Lower lobe of right lung (tissue), 2 donors: ENCODE measurements at regions not wholly inside any gene's neighbourhood (a gene's known extent, or its start where the extent isn't known, plus 50 kb on each side); places are given as distances from the start of the nearest gene placed in this dataset.

ENCODE experiments used
- ATAC-seq, 2 donors: fragments of 200-7000 bp; cut with Tn5 transposase; one replicate each; pipeline ENCODE4 v1.9.1; 2020 to 2022; ENCODE audit warnings: mild to moderate bottlenecking in 2 of 2, moderate library complexity in 2 of 2
- DNase-seq: peaks from one replicate; pipeline ENCODE4 v3.0.0-alpha.2; 2020
- H3K27ac ChIP-seq: fragments of 200-600 bp; one replicate; pipeline ENCODE4 v1.8.0; 2022
- H3K27me3 ChIP-seq: fragments of 200-600 bp; one replicate; pipeline ENCODE4 v1.8.0; 2022; ENCODE audit warnings: low read depth
- H3K36me3 ChIP-seq: fragments of 200-600 bp; one replicate; pipeline ENCODE4 v1.8.0; 2022; ENCODE audit warnings: mild to moderate bottlenecking
- H3K4me1 ChIP-seq: fragments of 200-600 bp; one replicate; pipeline ENCODE4 v1.8.0; 2022
- H3K4me3 ChIP-seq: fragments of 200-600 bp; one replicate; pipeline ENCODE4 v1.8.0; 2022; ENCODE audit warnings: mild to moderate bottlenecking
- H3K9me3 ChIP-seq: fragments of 200-600 bp; one replicate; pipeline ENCODE4 v1.8.0; 2022
- CTCF ChIP-seq: fragments of 200-600 bp; IDR thresholded peaks from one replicate; pipeline ENCODE4 v1.8.0; 2022; ENCODE audit warnings: antibody characterized with exemption, mild to moderate bottlenecking
- intact Hi-C: fragments of 100-400 bp; cut with DNase I; formaldehyde crosslinking; loops from one replicate; pipeline ENCODE4 v1.11.0; 2022
- donor health status: DM: no; HTN: yes; CAD: no; lungs with severe emphysema.

- TF ChIP-seq CTCF, result no peak
- no peaks in the 10 kb centered on the region for H3K36me3 ChIP-seq
- intact Hi-C loops, result no loop called here
- ATAC-seq, result no peak
- H3K9me3 ChIP-seq, result no peaks in the 10 kb centered on the region
- H3K27me3 ChIP-seq, result no peaks in the 10 kb centered on the region
- no peak overlapping the region for H3K27ac ChIP-seq
- no peak overlapping the region for H3K4me3 ChIP-seq
- no peaks in the 10 kb centered on the region for H3K4me1 ChIP-seq
- no peak for DNase-seq
Measured at GRCh38 chr14:30264161-30264560, 294.8 kb upstream of the G2E3 start.

GRCh38 chr14:30266290-30266689 is 292.7 kb upstream of the G2E3 start:
- H3K4me1 ChIP-seq, result peaks cover 4% of the 10 kb centered on the region
- H3K36me3 ChIP-seq, result no peaks in the 10 kb centered on the region
- ATAC-seq (no peak), DNase-seq (no peak)
- TF ChIP-seq CTCF, result no peak
- no peaks in the 10 kb centered on the region for H3K27me3 ChIP-seq
- H3K4me3 ChIP-seq, result no peak overlapping the region
- H3K27ac ChIP-seq, result no peak overlapping the region
- no peaks in the 10 kb centered on the region for H3K9me3 ChIP-seq
- intact Hi-C loops, result no loop called here

GRCh38 chr14:30267141-30267540 is 291.8 kb upstream of the G2E3 start:
- Histone ChIP-seq H3K4me1 (peaks cover 4% of the 10 kb centered on the region), H3K9me3 (no peaks in the 10 kb centered on the region), H3K27ac (no peak overlapping the region), H3K27me3 (no peaks in the 10 kb centered on the region), H3K36me3 (no peaks in the 10 kb centered on the region), H3K4me3 (no peak overlapping the region)
- intact Hi-C loops, result no loop called here
- no peak for ATAC-seq
- no peak for DNase-seq
- no peak for TF ChIP-seq CTCF

GRCh38 chr14:30270200-30271161 is 288.5 kb upstream of the G2E3 start:
- peak; percentile 95 to 98 for ATAC-seq
- H3K36me3 ChIP-seq, result no peaks in the 10 kb centered on the region
- DNase-seq, result peak; percentile 81
- H3K9me3 ChIP-seq, result no peaks in the 10 kb centered on the region
- peak overlapping the region; percentile 22 for H3K4me3 ChIP-seq
- H3K27me3 ChIP-seq, result no peaks in the 10 kb centered on the region
- peak; percentile 81 for TF ChIP-seq CTCF
- no peak overlapping the region for H3K27ac ChIP-seq
- intact Hi-C loops, result no loop called here
- peaks cover 4% of the 10 kb centered on the region for H3K4me1 ChIP-seq

GRCh38 chr14:30271811-30272323 is 287.1 kb upstream of the G2E3 start:
- Histone ChIP-seq H3K27me3 (no peaks in the 10 kb centered on the region), H3K4me3 (no peak overlapping the region), H3K27ac (no peak overlapping the region), H3K4me1 (peaks cover 4% of the 10 kb centered on the region), H3K9me3 (no peaks in the 10 kb centered on the region), H3K36me3 (no peaks in the 10 kb centered on the region)
- ATAC-seq (no peak), DNase-seq (no peak)
- intact Hi-C loops, result no loop called here
- no peak for TF ChIP-seq CTCF
